Upper lobe of right lung (tissue), 1 donor: ENCODE measurements at regions not wholly inside any gene's neighbourhood (a gene's known extent, or its start where the extent isn't known, plus 50 kb on each side); places are given as distances from the start of the nearest gene placed in this dataset.
"Not testable (repeated sequence)": the region's sequence is repeated elsewhere in the genome, so short reads cannot be mapped to it uniquely, and the experiment has no call there.

Source experiments
- ATAC-seq: fragments of 200-7000 bp; cut with Tn5 transposase; one replicate; pipeline ENCODE4 v1.9.1; 2020; ENCODE audit warnings: mild to moderate bottlenecking, moderate library complexity
- DNase-seq: peaks from one replicate; pipeline ENCODE4 v3.0.0-alpha.2; 2020
- H3K27ac ChIP-seq: fragments of 200-600 bp; one replicate; pipeline ENCODE4 v1.8.0; 2022
- H3K27me3 ChIP-seq: fragments of 200-600 bp; one replicate; pipeline ENCODE4 v1.8.0; 2022; ENCODE audit warnings: mild to moderate bottlenecking
- H3K36me3 ChIP-seq: fragments of 200-600 bp; one replicate; pipeline ENCODE4 v1.8.0; 2022
- H3K4me1 ChIP-seq: fragments of 200-600 bp; one replicate; pipeline ENCODE4 v1.8.0; 2022
- H3K4me3 ChIP-seq: fragments of 200-600 bp; one replicate; pipeline ENCODE4 v1.8.0; 2022; ENCODE audit warnings: mild to moderate bottlenecking
- H3K9me3 ChIP-seq: fragments of 200-600 bp; one replicate; pipeline ENCODE4 v1.8.0; 2022
- CTCF ChIP-seq: fragments of 200-600 bp; IDR thresholded peaks from one replicate; pipeline ENCODE4 v1.8.0; 2022; ENCODE audit warnings: antibody characterized with exemption
- intact Hi-C: fragments of 100-400 bp; cut with DNase I; formaldehyde crosslinking; loops from one replicate; pipeline ENCODE4 v1.11.0; 2022
- donor health status: DM: no; HTN: yes; CAD: no; lungs with severe emphysema.

- Histone ChIP-seq H3K27ac (no peak overlapping the region), H3K9me3 (no peaks in the 10 kb centered on the region), H3K4me1 (peaks cover 5% of the 10 kb centered on the region), H3K4me3 (no peak overlapping the region), H3K36me3 (no peaks in the 10 kb centered on the region), H3K27me3 (no peaks in the 10 kb centered on the region)
- DNase-seq: no peak
- intact Hi-C loops: no loop called here
- TF ChIP-seq CTCF: no peak
- no peak for ATAC-seq
These were observed 119.9 kb downstream of the COPRS start for GRCh38 chr17:31738996-31739699.

GRCh38 chr17:31738488-31738887, 120.6 kb downstream of the COPRS start:
- intact Hi-C loops: no loop called here
- no peak overlapping the region for H3K27ac ChIP-seq
- H3K27me3 ChIP-seq: no peaks in the 10 kb centered on the region
- H3K4me1 ChIP-seq: no peaks in the 10 kb centered on the region
- H3K36me3 ChIP-seq: no peaks in the 10 kb centered on the region
- no peak for ATAC-seq
- DNase-seq: no peak
- no peak overlapping the region for H3K4me3 ChIP-seq
- no peaks in the 10 kb centered on the region for H3K9me3 ChIP-seq
- TF ChIP-seq CTCF: no peak

- Histone ChIP-seq H3K27me3 (no peaks in the 10 kb centered on the region), H3K36me3 (no peaks in the 10 kb centered on the region), H3K4me3 (no peak overlapping the region), H3K9me3 (no peaks in the 10 kb centered on the region), H3K4me1 (no peaks in the 10 kb centered on the region), H3K27ac (no peak overlapping the region)
- DNase-seq: no peak
- intact Hi-C loops: no loop called here
- TF ChIP-seq CTCF: no peak
- ATAC-seq: no peak
These were observed 121.0 kb downstream of the COPRS start for GRCh38 chr17:31738067-31738466.

- no peaks in the 10 kb centered on the region for H3K36me3 ChIP-seq
- H3K27me3 ChIP-seq: no peaks in the 10 kb centered on the region
- intact Hi-C loops: no loop called here
- H3K27ac ChIP-seq: no peak overlapping the region
- no peak for TF ChIP-seq CTCF
- no peak for ATAC-seq
- no peaks in the 10 kb centered on the region for H3K9me3 ChIP-seq
- no peak for DNase-seq
- H3K4me3 ChIP-seq: no peak overlapping the region
- H3K4me1 ChIP-seq: no peaks in the 10 kb centered on the region
These were observed 122.0 kb downstream of the COPRS start for GRCh38 chr17:31736855-31737625.

GRCh38 chr17:31733326-31733725, 125.7 kb downstream of the COPRS start:
- H3K9me3 ChIP-seq: no peaks in the 10 kb centered on the region
- no peaks in the 10 kb centered on the region for H3K27me3 ChIP-seq
- intact Hi-C loops: no loop called here
- H3K4me3 ChIP-seq: no peak overlapping the region
- no peak for TF ChIP-seq CTCF
- no peaks in the 10 kb centered on the region for H3K4me1 ChIP-seq
- H3K27ac ChIP-seq: no peak overlapping the region
- H3K36me3 ChIP-seq: no peaks in the 10 kb centered on the region
- ATAC-seq: no peak
- DNase-seq: no peak

- H3K4me3 ChIP-seq, H3K36me3 ChIP-seq, DNase-seq, H3K27me3 ChIP-seq, H3K27ac ChIP-seq, H3K9me3 ChIP-seq, H3K4me1 ChIP-seq, ATAC-seq, intact Hi-C loops: not testable (repeated sequence)
These were observed 127.4 kb downstream of the COPRS start for GRCh38 chr17:31731585-31732154.
